ENCODE measurements at regions not wholly inside any gene's neighbourhood (a gene's known extent, or its start where the extent isn't known, plus 50 kb on each side); places are given as distances from the start of the nearest gene placed in this dataset.

GRCh38 chr9:20112205-20112783 is 323.5 kb upstream of the SLC24A2 start:
- TF ChIP-seq CTCF (conservative IDR thresholded peaks at IDR 0.05; ENCODE audit: low read depth, low read length): no peak
- H3K4me3 ChIP-seq (ENCODE audit: low read depth, low read length): no peak overlapping the region
- DNase-seq (ENCODE audit: low read depth): no peak

- no peak for DNase-seq (ENCODE audit: low read depth)
- H3K4me3 ChIP-seq (ENCODE audit: low read depth, low read length): no peak overlapping the region
- no peak for TF ChIP-seq CTCF (conservative IDR thresholded peaks at IDR 0.05; ENCODE audit: low read depth, low read length)
Measured at GRCh38 chr9:20111173-20111843, 322.5 kb upstream of the SLC24A2 start.

- no peak for TF ChIP-seq CTCF (conservative IDR thresholded peaks at IDR 0.05; ENCODE audit: low read depth, low read length)
- no peak overlapping the region for H3K4me3 ChIP-seq (ENCODE audit: low read depth, low read length)
- peak; percentile 25 for DNase-seq (ENCODE audit: low read depth)
Measured at GRCh38 chr9:20095430-20096092, 306.7 kb upstream of the SLC24A2 start.

- no peak overlapping the region for H3K4me3 ChIP-seq (ENCODE audit: low read depth, low read length)
- no peak for DNase-seq (ENCODE audit: low read depth)
- TF ChIP-seq CTCF (conservative IDR thresholded peaks at IDR 0.05; ENCODE audit: low read depth, low read length): no peak
Measured at GRCh38 chr9:20092561-20092960, 303.7 kb upstream of the SLC24A2 start.

GRCh38 chr9:20087481-20087880 is 298.6 kb upstream of the SLC24A2 start:
- no peak for DNase-seq (ENCODE audit: low read depth)
- no peak for TF ChIP-seq CTCF (conservative IDR thresholded peaks at IDR 0.05; ENCODE audit: low read depth, low read length)
- H3K4me3 ChIP-seq (ENCODE audit: low read depth, low read length): no peak overlapping the region

GRCh38 chr9:20085842-20086241 is 297.0 kb upstream of the SLC24A2 start:
- TF ChIP-seq CTCF (conservative IDR thresholded peaks at IDR 0.05; ENCODE audit: low read depth, low read length): no peak
- DNase-seq (ENCODE audit: low read depth): no peak
- no peak overlapping the region for H3K4me3 ChIP-seq (ENCODE audit: low read depth, low read length)
